ENCODE measurements at regions not wholly inside any gene's neighbourhood (a gene's known extent, or its start where the extent isn't known, plus 50 kb on each side); places are given as distances from the start of the nearest gene placed in this dataset.
"Not testable (repeated sequence)": the region's sequence is repeated elsewhere in the genome, so short reads cannot be mapped to it uniquely, and the experiment has no call there.

GRCh38 chr15:75121491-75121890 is 80.2 kb upstream of the C15orf39 start:
- no peak overlapping the region for H3K4me3 ChIP-seq (ENCODE audit: low read length)
- TF ChIP-seq CTCF (IDR thresholded peaks at IDR 0.05; ENCODE audit: insufficient read depth, low read depth, low read length, missing control alignments) = no peak
- no peak for DNase-seq (ENCODE audit: low read depth)

DNA sequence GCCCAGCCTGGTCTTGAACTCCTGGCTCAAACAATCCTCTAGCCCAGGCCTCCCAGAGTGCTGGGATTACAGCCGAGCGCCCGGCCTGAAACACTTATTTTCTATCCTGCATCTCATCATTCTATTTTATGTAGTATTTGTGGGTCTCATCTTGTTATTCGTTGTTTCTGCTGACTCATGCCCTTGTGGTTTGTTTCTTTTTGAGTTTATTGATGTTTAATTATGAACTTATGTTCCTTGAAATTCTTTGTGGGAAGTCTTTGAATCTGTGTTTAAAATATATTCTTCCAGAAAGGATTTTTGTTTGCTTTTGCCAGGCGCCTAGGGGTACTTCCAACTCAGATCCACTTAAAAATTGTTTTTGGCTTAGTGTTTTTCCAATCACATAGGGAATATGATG is 78.3 kb upstream of the C15orf39 start:
- DNase-seq (ENCODE audit: low read depth) = no peak

DNA sequence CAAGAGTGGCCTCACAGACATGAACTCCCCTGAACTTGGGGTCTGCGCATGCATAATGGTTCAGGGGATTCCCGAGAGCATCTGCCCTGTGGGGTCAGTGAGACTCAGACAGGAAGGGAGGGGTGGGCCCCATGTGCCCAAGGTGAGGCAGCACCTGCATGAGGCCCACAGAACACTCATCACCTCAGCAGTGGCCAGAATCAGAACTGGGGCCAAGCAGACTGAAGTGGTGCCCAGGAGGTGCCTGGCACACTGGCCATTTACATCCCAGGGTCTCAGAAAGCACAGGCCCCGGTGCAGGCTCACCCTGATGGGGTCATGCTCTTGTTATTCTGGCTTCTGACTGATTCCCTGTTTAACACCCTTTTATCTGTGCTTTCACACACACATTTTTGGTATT is 77.4 kb upstream of the C15orf39 start:
- not testable (repeated sequence) for DNase-seq (ENCODE audit: low read depth); H3K4me3 ChIP-seq (ENCODE audit: low read length)

More for the DNA sequence above, 78.3 kb upstream of the C15orf39 start:
- H3K4me3 ChIP-seq (ENCODE audit: low read length) = no peak overlapping the region
- no peak for TF ChIP-seq CTCF (IDR thresholded peaks at IDR 0.05; ENCODE audit: insufficient read depth, low read depth, low read length, missing control alignments)

DNA sequence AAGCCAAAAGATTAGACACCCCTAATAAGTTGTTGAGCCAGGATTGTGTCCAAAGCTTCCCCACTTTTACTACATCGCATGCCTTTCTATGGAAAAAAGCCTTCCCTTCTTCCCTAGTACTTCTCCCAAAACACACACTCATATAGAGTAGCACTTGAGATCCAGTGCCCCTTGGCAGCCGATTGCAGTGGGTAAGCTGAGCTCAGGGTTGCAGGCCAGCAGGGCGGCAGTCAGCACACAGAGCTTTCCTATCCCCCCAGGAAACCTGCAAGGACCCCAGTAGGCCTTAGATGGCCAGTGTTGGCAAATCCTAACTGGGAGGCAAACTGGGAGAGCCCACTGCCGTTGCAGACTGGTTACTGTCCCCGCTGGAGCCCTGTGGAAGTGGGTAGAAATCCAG is 75.7 kb upstream of the C15orf39 start:
- TF ChIP-seq CTCF (IDR thresholded peaks at IDR 0.05; ENCODE audit: insufficient read depth, low read depth, low read length, missing control alignments) = no peak
- no peak overlapping the region for H3K4me3 ChIP-seq (ENCODE audit: low read length)
- DNase-seq (ENCODE audit: low read depth) = no peak

GRCh38 chr15:75126864-75127580 is 74.7 kb upstream of the C15orf39 start:
- H3K4me3 ChIP-seq (ENCODE audit: low read length) = no peak overlapping the region
- TF ChIP-seq CTCF (IDR thresholded peaks at IDR 0.05; ENCODE audit: insufficient read depth, low read depth, low read length, missing control alignments) = no peak
- DNase-seq (ENCODE audit: low read depth) = no peak

GRCh38 chr15:75129788-75130187 is 71.9 kb upstream of the C15orf39 start:
- TF ChIP-seq CTCF (IDR thresholded peaks at IDR 0.05; ENCODE audit: insufficient read depth, low read depth, low read length, missing control alignments) = no peak
- H3K4me3 ChIP-seq (ENCODE audit: low read length) = no peak overlapping the region

DNA sequence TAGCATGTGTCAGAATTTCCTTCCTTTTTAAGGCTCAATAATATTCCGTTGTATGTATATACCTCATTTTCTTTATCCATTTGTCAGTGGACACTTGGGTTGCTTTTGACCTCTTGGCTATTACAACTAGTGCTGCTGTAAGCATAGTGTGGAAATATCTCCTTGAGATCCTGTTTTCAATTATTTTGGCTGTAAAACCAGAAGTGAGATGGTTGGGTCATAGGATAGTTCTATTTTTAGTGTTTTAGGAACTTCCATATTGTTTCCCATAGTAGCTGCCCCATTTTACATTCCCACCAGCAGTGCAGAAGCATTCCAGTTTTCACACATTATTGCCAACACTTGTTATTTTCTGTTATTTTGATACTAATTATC is 70.4 kb upstream of the C15orf39 start:
- no peak for DNase-seq (ENCODE audit: low read depth)
- no peak overlapping the region for H3K4me3 ChIP-seq (ENCODE audit: low read length)
- no peak for TF ChIP-seq CTCF (IDR thresholded peaks at IDR 0.05; ENCODE audit: insufficient read depth, low read depth, low read length, missing control alignments)

More at GRCh38 chr15:75129788-75130187, 71.9 kb upstream of the C15orf39 start:
- DNase-seq (ENCODE audit: low read depth) = peak; percentile 45

Measured in epithelial cell of esophagus (primary cell).